Muscle of back (tissue), 3 donors: ENCODE measurements at regions not wholly inside any gene's neighbourhood (a gene's known extent, or its start where the extent isn't known, plus 50 kb on each side); places are given as distances from the start of the nearest gene placed in this dataset.

Experiments used
- DNase-seq, 3 donors: peaks; one replicate each; pipeline versions ENCODE4 v3.0.0 to v3.0.0-alpha.2; 2013

GRCh38 chr22:48843640-48844039, 984.0 kb downstream of the BRD1 start:
- no peak for DNase-seq

GRCh38 chr22:48842976-48843375, 984.7 kb downstream of the BRD1 start:
- no peak for DNase-seq

GRCh38 chr22:48842583-48842945, 985.1 kb downstream of the BRD1 start:
- DNase-seq, result no peak

- no peak for DNase-seq
These were observed 985.6 kb downstream of the BRD1 start for GRCh38 chr22:48841881-48842582.

GRCh38 chr22:48840112-48840949, 987.3 kb downstream of the BRD1 start:
- DNase-seq, result no peak

GRCh38 chr22:48838846-48839730, 988.6 kb downstream of the BRD1 start:
- no peak for DNase-seq

GRCh38 chr22:48838376-48838775, 989.3 kb downstream of the BRD1 start:
- no peak for DNase-seq

GRCh38 chr22:48837341-48837935, 990.2 kb downstream of the BRD1 start:
- no peak for DNase-seq

- no peak for DNase-seq
These were observed 990.9 kb downstream of the BRD1 start for GRCh38 chr22:48836673-48837340.

GRCh38 chr22:48835857-48836672, 991.6 kb downstream of the BRD1 start:
- no peak for DNase-seq

- DNase-seq, result no peak
These were observed 992.3 kb downstream of the BRD1 start for GRCh38 chr22:48835364-48835763.

- DNase-seq, result no peak
These were observed 993.3 kb downstream of the BRD1 start for GRCh38 chr22:48834404-48834803.

GRCh38 chr22:48832592-48832991, 995.1 kb downstream of the BRD1 start:
- no peak for DNase-seq

GRCh38 chr22:48829908-48830307, 997.8 kb downstream of the BRD1 start:
- no peak for DNase-seq

- no peak for DNase-seq
These were observed 999.0 kb downstream of the BRD1 start for GRCh38 chr22:48828688-48829087.

- DNase-seq, result no peak
These were observed 999.6 kb downstream of the BRD1 start for GRCh38 chr22:48827904-48828555.

GRCh38 chr22:48827268-48827846, 1000.3 kb downstream of the BRD1 start:
- no peak for DNase-seq

GRCh38 chr22:48826546-48826945, 1001.1 kb downstream of the BRD1 start:
- DNase-seq, result no peak

- no peak for DNase-seq
These were observed 1001.7 kb downstream of the BRD1 start for GRCh38 chr22:48825802-48826520.
